Urinary bladder (tissue), 3 donors: ENCODE measurements at regions not wholly inside any gene's neighbourhood (a gene's known extent, or its start where the extent isn't known, plus 50 kb on each side); places are given as distances from the start of the nearest gene placed in this dataset.

Source experiments
- DNase-seq: peaks from one replicate; pipeline ENCODE4 v3.0.0-alpha.2; 2015; ENCODE audit errors: extremely low spot score
- H3K27ac ChIP-seq: one replicate; pipeline ENCODE4 v1.5.1; 2013; ENCODE audit warnings: low read depth, mild to moderate bottlenecking, moderate library complexity
- H3K36me3 ChIP-seq: one replicate; pipeline ENCODE4 v1.6.1; 2013; ENCODE audit warnings: mild to moderate bottlenecking, moderate library complexity; ENCODE audit not compliant: insufficient read depth
- H3K4me1 ChIP-seq: one replicate; pipeline ENCODE4 v1.6.1; 2013; ENCODE audit warnings: mild to moderate bottlenecking, moderate library complexity; ENCODE audit not compliant: insufficient read depth
- H3K4me3 ChIP-seq: one replicate; pipeline ENCODE4 v1.5.1; 2013; ENCODE audit warnings: low read depth, low read length
- WGBS: extraction: QIAGEN DNeasy Blood & Tissue Kit; methylation state at CpG from one replicate; pipeline ENCODE4 v1.1.7; 2013; 5-methylcytosine and 5-hydroxymethylcytosine counted together
- donor health status: healthy with polysubstance abuse.
- donor health status: healthy.

GRCh38 chr6:159359581-159360297 is 190.5 kb downstream of the FNDC1 start:
- no peak for DNase-seq
- Histone ChIP-seq H3K36me3 (no peaks in the 10 kb centered on the region), H3K4me1 (no peaks in the 10 kb centered on the region), H3K4me3 (no peak overlapping the region), H3K27ac (no peak overlapping the region)
- 61% methylated on average over 8 of the region's 8 CpGs for WGBS

GRCh38 chr6:159358562-159358961 is 189.4 kb downstream of the FNDC1 start:
- Histone ChIP-seq H3K27ac (no peak overlapping the region), H3K4me1 (no peaks in the 10 kb centered on the region), H3K36me3 (no peaks in the 10 kb centered on the region), H3K4me3 (no peak overlapping the region)
- 55% methylated on average over 4 of the region's 4 CpGs for WGBS
- DNase-seq = no peak

- Histone ChIP-seq H3K27ac (no peak overlapping the region), H3K36me3 (no peaks in the 10 kb centered on the region), H3K4me3 (no peak overlapping the region), H3K4me1 (no peaks in the 10 kb centered on the region)
- DNase-seq = no peak
- 70% methylated on average over 7 of the region's 7 CpGs for WGBS
These were observed 188.2 kb downstream of the FNDC1 start for GRCh38 chr6:159357211-159357915.

GRCh38 chr6:159353193-159353592 is 184.0 kb downstream of the FNDC1 start:
- Histone ChIP-seq H3K4me3 (no peak overlapping the region), H3K27ac (no peak overlapping the region), H3K4me1 (no peaks in the 10 kb centered on the region), H3K36me3 (no peaks in the 10 kb centered on the region)
- no peak for DNase-seq
- 87% methylated on average over 3 of the region's 3 CpGs for WGBS

GRCh38 chr6:159351707-159352106 is 182.5 kb downstream of the FNDC1 start:
- Histone ChIP-seq H3K4me1 (no peaks in the 10 kb centered on the region), H3K4me3 (no peak overlapping the region), H3K27ac (no peak overlapping the region), H3K36me3 (no peaks in the 10 kb centered on the region)
- no peak for DNase-seq

- H3K4me3 ChIP-seq = no peak overlapping the region
- no peak for DNase-seq
- H3K36me3 ChIP-seq = no peaks in the 10 kb centered on the region
- 45% methylated on average over 4 of the region's 4 CpGs for WGBS
- H3K27ac ChIP-seq = no peak overlapping the region
- H3K4me1 ChIP-seq = no peaks in the 10 kb centered on the region
These were observed 180.7 kb downstream of the FNDC1 start for GRCh38 chr6:159349915-159350314.

GRCh38 chr6:159343709-159344108 is 174.5 kb downstream of the FNDC1 start:
- H3K4me3 ChIP-seq = no peak overlapping the region
- no peak for DNase-seq
- H3K4me1 ChIP-seq = no peaks in the 10 kb centered on the region
- WGBS = 77% methylated on average over 1 of the region's 1 CpG
- H3K36me3 ChIP-seq = no peaks in the 10 kb centered on the region
- H3K27ac ChIP-seq = no peak overlapping the region

GRCh38 chr6:159342146-159342545 is 172.9 kb downstream of the FNDC1 start:
- H3K4me3 ChIP-seq = no peak overlapping the region
- DNase-seq = no peak
- H3K27ac ChIP-seq = no peak overlapping the region
- WGBS = 60% methylated on average over 2 of the region's 2 CpGs
- H3K4me1 ChIP-seq = no peaks in the 10 kb centered on the region
- H3K36me3 ChIP-seq = no peaks in the 10 kb centered on the region

- H3K4me3 ChIP-seq = no peak overlapping the region
- no peaks in the 10 kb centered on the region for H3K36me3 ChIP-seq
- no peak overlapping the region for H3K27ac ChIP-seq
- no peaks in the 10 kb centered on the region for H3K4me1 ChIP-seq
- WGBS = 86% methylated on average over 1 of the region's 1 CpG
- DNase-seq = no peak
These were observed 164.9 kb downstream of the FNDC1 start for GRCh38 chr6:159334068-159334467.

- Histone ChIP-seq H3K36me3 (no peaks in the 10 kb centered on the region), H3K4me1 (no peaks in the 10 kb centered on the region), H3K4me3 (no peak overlapping the region), H3K27ac (no peak overlapping the region)
- no peak for DNase-seq
- WGBS = 87% methylated on average over 2 of the region's 2 CpGs
These were observed 162.3 kb downstream of the FNDC1 start for GRCh38 chr6:159331451-159331850.

GRCh38 chr6:159329081-159329480 is 159.9 kb downstream of the FNDC1 start:
- Histone ChIP-seq H3K36me3 (no peaks in the 10 kb centered on the region), H3K4me3 (no peak overlapping the region), H3K27ac (no peak overlapping the region), H3K4me1 (no peaks in the 10 kb centered on the region)
- no peak for DNase-seq
- WGBS = 69% methylated on average over 4 of the region's 4 CpGs

GRCh38 chr6:159328052-159328451 is 158.9 kb downstream of the FNDC1 start:
- no peak for DNase-seq
- H3K4me1 ChIP-seq = no peaks in the 10 kb centered on the region
- H3K4me3 ChIP-seq = no peak overlapping the region
- no peaks in the 10 kb centered on the region for H3K36me3 ChIP-seq
- 91% methylated on average over 3 of the region's 3 CpGs for WGBS
- no peak overlapping the region for H3K27ac ChIP-seq

- WGBS = 91% methylated on average over 9 of the region's 9 CpGs
- Histone ChIP-seq H3K36me3 (no peaks in the 10 kb centered on the region), H3K4me1 (no peaks in the 10 kb centered on the region), H3K4me3 (no peak overlapping the region), H3K27ac (no peak overlapping the region)
- DNase-seq = no peak
These were observed 156.3 kb downstream of the FNDC1 start for GRCh38 chr6:159325476-159325875.

- Histone ChIP-seq H3K4me1 (no peaks in the 10 kb centered on the region), H3K4me3 (no peak overlapping the region), H3K27ac (no peak overlapping the region), H3K36me3 (no peaks in the 10 kb centered on the region)
- no peak for DNase-seq
- WGBS = 88% methylated on average over 2 of the region's 2 CpGs
These were observed 155.4 kb downstream of the FNDC1 start for GRCh38 chr6:159324596-159324995.
